SK-N-SH treated with all-trans-retinoic acid at 6 μM for 48 hours (cell line): ENCODE measurements at regions not wholly inside any gene's neighbourhood (a gene's known extent, or its start where the extent isn't known, plus 50 kb on each side); places are given as distances from the start of the nearest gene placed in this dataset.

Source experiments
- ATAC-seq: fragments of 200-7000 bp; cut with Tn5 transposase; 3 replicates; pipeline ENCODE4 v1.9.1; 2020; ENCODE audit warnings: mild to moderate bottlenecking, moderate library complexity
- ARNTL ChIP-seq: fragments of 450-650 bp; formaldehyde crosslinking; IDR thresholded peaks from 2 replicates; pipeline ENCODE4 v1.5.0; 2020; ENCODE audit warnings: low read depth, mild to moderate bottlenecking, moderate library complexity, borderline replicate concordance
- BACH2 ChIP-seq: fragments of 250-450 bp; sonication (Bioruptor Pico); IDR thresholded peaks from 2 replicates; pipeline ENCODE4 v1.9.0; 2021; ENCODE audit warnings: mild to moderate bottlenecking, borderline replicate concordance
- CSDC2 ChIP-seq: fragments of 250-450 bp; sonication (Bioruptor Pico); IDR thresholded peaks from 2 replicates; pipeline ENCODE4 v1.5.0; 2020; ENCODE audit warnings: mild to moderate bottlenecking, moderate library complexity
- ESRRG ChIP-seq: fragments of 250-450 bp; sonication (Bioruptor Pico); IDR thresholded peaks from 2 replicates; pipeline ENCODE4 v1.6.1; 2021; ENCODE audit warnings: mild to moderate bottlenecking
- GLIS3 ChIP-seq: fragments of 250-450 bp; sonication (Bioruptor Pico); IDR thresholded peaks from 2 replicates; pipeline ENCODE4 v1.5.0; 2020; ENCODE audit warnings: mild to moderate bottlenecking, moderate library complexity
- ISL1 ChIP-seq: fragments of 250-450 bp; sonication (Bioruptor Pico); IDR thresholded peaks from 2 replicates; pipeline ENCODE4 v2.1.2; 2022; ENCODE audit warnings: mild to moderate bottlenecking, moderate library complexity
- OSR1 ChIP-seq: fragments of 250-450 bp; sonication (Bioruptor Pico); IDR thresholded peaks from 2 replicates; pipeline ENCODE4 v1.8.0; 2022; ENCODE audit warnings: moderate library complexity, mild to moderate bottlenecking, inconsistent platforms
- PPARA ChIP-seq: fragments of 250-450 bp; sonication (Bioruptor Pico); IDR thresholded peaks from 2 replicates; pipeline ENCODE4 v1.5.0; 2020; ENCODE audit warnings: mild to moderate bottlenecking, borderline replicate concordance
- RARB ChIP-seq: fragments of 250-450 bp; sonication (Bioruptor Pico); IDR thresholded peaks from 2 replicates; pipeline ENCODE4 v1.8.0; 2021; ENCODE audit warnings: mild to moderate bottlenecking, moderate library complexity
- SNAI2 ChIP-seq: fragments of 250-450 bp; sonication (Bioruptor Pico); IDR thresholded peaks from 2 replicates; pipeline ENCODE4 v1.5.0; 2020; ENCODE audit warnings: mild to moderate bottlenecking, moderate library complexity
- TCF4 ChIP-seq: fragments of 250-450 bp; sonication (Bioruptor Pico); IDR thresholded peaks from 2 replicates; pipeline ENCODE4 v1.8.0; 2021; ENCODE audit warnings: mild to moderate bottlenecking, moderate library complexity, borderline replicate concordance
- TOX ChIP-seq: fragments of 250-450 bp; sonication (Bioruptor Pico); IDR thresholded peaks from 2 replicates; pipeline ENCODE4 v1.8.0; 2021; ENCODE audit warnings: mild to moderate bottlenecking, moderate library complexity, borderline replicate concordance
- TSHZ2 ChIP-seq: fragments of 250-450 bp; sonication (Bioruptor Pico); IDR thresholded peaks from 2 replicates; pipeline ENCODE4 v1.5.0; 2020; ENCODE audit warnings: mild to moderate bottlenecking, moderate library complexity
- ZC3H10 ChIP-seq: fragments of 250-450 bp; sonication (Bioruptor Pico); IDR thresholded peaks from 2 replicates; pipeline ENCODE4 v1.5.1; 2021; ENCODE audit warnings: mild to moderate bottlenecking, moderate library complexity
- ZFP3 ChIP-seq: fragments of 250-450 bp; sonication (Bioruptor Pico); IDR thresholded peaks from 2 replicates; pipeline ENCODE4 v1.5.0; 2020; ENCODE audit warnings: mild to moderate bottlenecking, moderate library complexity
- ZFP30 ChIP-seq: fragments of 450-650 bp; formaldehyde crosslinking; IDR thresholded peaks from 2 replicates; pipeline ENCODE4 v1.5.0; 2022; ENCODE audit warnings: mild to moderate bottlenecking, moderate library complexity
- ZNF565 ChIP-seq: fragments of 450-650 bp; formaldehyde crosslinking; conservative IDR thresholded peaks from 2 replicates; pipeline ENCODE4 v1.5.0; 2020; ENCODE audit warnings: low read depth, mild to moderate bottlenecking, moderate library complexity
- ZNF70 ChIP-seq: fragments of 450-650 bp; formaldehyde crosslinking; IDR thresholded peaks from 2 replicates; pipeline ENCODE4 v1.5.0; 2020; ENCODE audit warnings: mild to moderate bottlenecking, moderate library complexity
- ZNF8 ChIP-seq: fragments of 450-650 bp; formaldehyde crosslinking; IDR thresholded peaks from 2 replicates; pipeline ENCODE4 v1.5.0; 2020; ENCODE audit warnings: mild to moderate bottlenecking, moderate library complexity
- TF ChIP-seq, protein P1 (sequence below): fragments of 250-450 bp; sonication (Bioruptor Pico); IDR thresholded peaks from 2 replicates; pipeline ENCODE4 v1.8.0; 2020; ENCODE audit warnings: mild to moderate bottlenecking, moderate library complexity, borderline replicate concordance
- TF ChIP-seq, protein P2 (sequence below): fragments of 250-450 bp; sonication (Bioruptor Pico); IDR thresholded peaks from 2 replicates; pipeline ENCODE4 v1.5.1; 2020; ENCODE audit warnings: low read depth, mild to moderate bottlenecking, moderate library complexity
- TF ChIP-seq, protein P3 (sequence below): fragments of 250-450 bp; sonication (Bioruptor Pico); IDR thresholded peaks from 2 replicates; pipeline ENCODE4 v1.5.1; 2021; ENCODE audit warnings: mild to moderate bottlenecking, moderate library complexity

DNA sequence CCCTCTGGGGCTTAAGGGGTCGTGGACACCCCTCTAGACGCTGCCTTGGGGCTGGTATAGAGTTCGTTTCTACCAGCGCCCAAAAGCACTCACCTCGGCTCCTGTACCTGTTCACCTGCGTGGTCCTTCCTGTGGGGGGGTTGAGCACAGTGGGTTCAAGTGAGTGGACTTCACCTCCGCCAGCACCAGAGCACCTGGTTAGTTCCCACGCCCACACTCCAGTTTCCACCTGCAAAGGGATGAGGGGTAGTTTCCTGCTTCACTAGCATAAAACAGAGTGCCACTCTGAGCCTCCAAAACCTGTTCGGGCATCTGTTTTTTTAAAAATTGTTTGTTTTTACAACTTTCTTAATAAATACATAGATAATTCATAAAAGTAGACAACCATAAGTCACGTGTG, 64.5 kb upstream of the SIPA1L2 start:
- no peak for TF ChIP-seq ARNTL
- no peak for TF ChIP-seq ZNF70 (CRISPR knock-in tag)
- no peak for TF ChIP-seq ESRRG
- no peak for TF ChIP-seq CSDC2 (CRISPR knock-in tag)
- TF ChIP-seq TCF4, result no peak
- no peak for TF ChIP-seq OSR1 (CRISPR knock-in tag)
- no peak for TF ChIP-seq ZNF565 (CRISPR knock-in tag)
- TF ChIP-seq, protein P1, sequence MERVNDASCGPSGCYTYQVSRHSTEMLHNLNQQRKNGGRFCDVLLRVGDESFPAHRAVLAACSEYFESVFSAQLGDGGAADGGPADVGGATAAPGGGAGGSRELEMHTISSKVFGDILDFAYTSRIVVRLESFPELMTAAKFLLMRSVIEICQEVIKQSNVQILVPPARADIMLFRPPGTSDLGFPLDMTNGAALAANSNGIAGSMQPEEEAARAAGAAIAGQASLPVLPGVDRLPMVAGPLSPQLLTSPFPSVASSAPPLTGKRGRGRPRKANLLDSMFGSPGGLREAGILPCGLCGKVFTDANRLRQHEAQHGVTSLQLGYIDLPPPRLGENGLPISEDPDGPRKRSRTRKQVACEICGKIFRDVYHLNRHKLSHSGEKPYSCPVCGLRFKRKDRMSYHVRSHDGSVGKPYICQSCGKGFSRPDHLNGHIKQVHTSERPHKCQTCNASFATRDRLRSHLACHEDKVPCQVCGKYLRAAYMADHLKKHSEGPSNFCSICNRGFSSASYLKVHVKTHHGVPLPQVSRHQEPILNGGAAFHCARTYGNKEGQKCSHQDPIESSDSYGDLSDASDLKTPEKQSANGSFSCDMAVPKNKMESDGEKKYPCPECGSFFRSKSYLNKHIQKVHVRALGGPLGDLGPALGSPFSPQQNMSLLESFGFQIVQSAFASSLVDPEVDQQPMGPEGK (CRISPR knock-in tag), result no peak
- TF ChIP-seq ISL1 (CRISPR knock-in tag), result no peak
- TF ChIP-seq TSHZ2 (CRISPR knock-in tag), result no peak
- TF ChIP-seq TOX (CRISPR knock-in tag), result no peak
- TF ChIP-seq ZFP3, result no peak
- TF ChIP-seq SNAI2 (CRISPR knock-in tag), result no peak
- no peak for TF ChIP-seq GLIS3 (CRISPR knock-in tag)
- no peak for ATAC-seq

- no peak for TF ChIP-seq BACH2 (CRISPR knock-in tag)
- no peak for TF ChIP-seq ZNF8
- TF ChIP-seq GLIS3 (CRISPR knock-in tag), result no peak
- no peak for TF ChIP-seq OSR1 (CRISPR knock-in tag)
- no peak for TF ChIP-seq ZC3H10
- no peak for TF ChIP-seq TSHZ2 (CRISPR knock-in tag)
- TF ChIP-seq, protein P2, sequence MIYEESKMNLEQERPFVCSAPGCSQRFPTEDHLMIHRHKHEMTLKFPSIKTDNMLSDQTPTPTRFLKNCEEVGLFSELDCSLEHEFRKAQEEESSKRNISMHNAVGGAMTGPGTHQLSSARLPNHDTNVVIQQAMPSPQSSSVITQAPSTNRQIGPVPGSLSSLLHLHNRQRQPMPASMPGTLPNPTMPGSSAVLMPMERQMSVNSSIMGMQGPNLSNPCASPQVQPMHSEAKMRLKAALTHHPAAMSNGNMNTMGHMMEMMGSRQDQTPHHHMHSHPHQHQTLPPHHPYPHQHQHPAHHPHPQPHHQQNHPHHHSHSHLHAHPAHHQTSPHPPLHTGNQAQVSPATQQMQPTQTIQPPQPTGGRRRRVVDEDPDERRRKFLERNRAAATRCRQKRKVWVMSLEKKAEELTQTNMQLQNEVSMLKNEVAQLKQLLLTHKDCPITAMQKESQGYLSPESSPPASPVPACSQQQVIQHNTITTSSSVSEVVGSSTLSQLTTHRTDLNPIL, result no peak
- no peak for TF ChIP-seq TOX (CRISPR knock-in tag)
- TF ChIP-seq, protein P1 (CRISPR knock-in tag), result no peak
- TF ChIP-seq ISL1 (CRISPR knock-in tag), result no peak
- TF ChIP-seq RARB (CRISPR knock-in tag), result no peak
- no peak for TF ChIP-seq ZFP30 (CRISPR knock-in tag)
- no peak for TF ChIP-seq TCF4
- TF ChIP-seq, protein P3, sequence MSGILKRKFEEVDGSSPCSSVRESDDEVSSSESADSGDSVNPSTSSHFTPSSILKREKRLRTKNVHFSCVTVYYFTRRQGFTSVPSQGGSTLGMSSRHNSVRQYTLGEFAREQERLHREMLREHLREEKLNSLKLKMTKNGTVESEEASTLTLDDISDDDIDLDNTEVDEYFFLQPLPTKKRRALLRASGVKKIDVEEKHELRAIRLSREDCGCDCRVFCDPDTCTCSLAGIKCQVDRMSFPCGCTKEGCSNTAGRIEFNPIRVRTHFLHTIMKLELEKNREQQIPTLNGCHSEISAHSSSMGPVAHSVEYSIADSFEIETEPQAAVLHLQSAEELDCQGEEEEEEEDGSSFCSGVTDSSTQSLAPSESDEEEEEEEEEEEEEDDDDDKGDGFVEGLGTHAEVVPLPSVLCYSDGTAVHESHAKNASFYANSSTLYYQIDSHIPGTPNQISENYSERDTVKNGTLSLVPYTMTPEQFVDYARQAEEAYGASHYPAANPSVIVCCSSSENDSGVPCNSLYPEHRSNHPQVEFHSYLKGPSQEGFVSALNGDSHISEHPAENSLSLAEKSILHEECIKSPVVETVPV (CRISPR knock-in tag), result no peak
- no peak for TF ChIP-seq ESRRG
- no peak for TF ChIP-seq PPARA (CRISPR knock-in tag)
- TF ChIP-seq ZFP3, result no peak
- no peak for ATAC-seq
Observed at GRCh38 chr1:232695621-232696385, 65.9 kb upstream of the SIPA1L2 start.
